ENCODE measurements at regions not wholly inside any gene's neighbourhood (a gene's known extent, or its start where the extent isn't known, plus 50 kb on each side); places are given as distances from the start of the nearest gene placed in this dataset.

- FAIRE-seq (no peak), DNase-seq (ENCODE audit: low read depth) (no peak)
- Histone ChIP-seq H3K36me3 (ENCODE audit: control insufficient read depth, insufficient read depth, low read length) (no peaks in the 10 kb centered on the region), H3K27me3 (ENCODE audit: control insufficient read depth, insufficient read depth, low read length) (no peaks in the 10 kb centered on the region), H3K4me3 (ENCODE audit: low read depth, low read length) (no peak overlapping the region)
- no peak for TF ChIP-seq CTCF (IDR thresholded peaks at IDR 0.05; ENCODE audit: insufficient read depth, low read length, severe bottlenecking)
Observed at GRCh38 chr2:35174845-35175244, 1180.7 kb upstream of the CRIM1 start.

DNA sequence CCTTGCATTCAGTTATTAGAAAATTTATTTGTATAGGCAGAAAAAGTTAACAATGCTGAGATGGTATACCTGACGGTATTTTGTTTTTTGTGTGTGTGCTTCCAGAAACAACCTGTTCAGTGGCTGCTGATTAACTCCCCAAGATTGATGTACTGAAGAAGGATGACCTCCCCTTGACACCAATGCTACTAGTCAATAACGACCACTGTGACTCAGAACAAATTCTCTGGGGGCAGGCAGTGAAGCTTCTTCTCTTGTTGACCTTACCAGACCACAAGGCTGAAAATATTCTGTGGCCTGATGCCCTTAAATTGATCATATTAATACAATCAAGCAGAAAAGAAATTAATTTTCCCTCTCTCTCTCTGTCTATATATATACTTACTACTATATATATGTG is 1182.9 kb upstream of the CRIM1 start:
- Histone ChIP-seq H3K27me3 (ENCODE audit: control insufficient read depth, insufficient read depth, low read length) (no peaks in the 10 kb centered on the region), H3K36me3 (ENCODE audit: control insufficient read depth, insufficient read depth, low read length) (no peaks in the 10 kb centered on the region), H3K4me3 (ENCODE audit: low read depth, low read length) (no peak overlapping the region)
- FAIRE-seq (no peak), DNase-seq (ENCODE audit: low read depth) (no peak)
- no peak for TF ChIP-seq CTCF (IDR thresholded peaks at IDR 0.05; ENCODE audit: insufficient read depth, low read length, severe bottlenecking)

GRCh38 chr2:35168351-35168750 is 1187.2 kb upstream of the CRIM1 start:
- no peaks in the 10 kb centered on the region for H3K36me3 ChIP-seq (ENCODE audit: control insufficient read depth, insufficient read depth, low read length)
- H3K27me3 ChIP-seq (ENCODE audit: control insufficient read depth, insufficient read depth, low read length) = no peaks in the 10 kb centered on the region
- FAIRE-seq (no peak), DNase-seq (ENCODE audit: low read depth) (peak; percentile 9)
- no peak overlapping the region for H3K4me3 ChIP-seq (ENCODE audit: low read depth, low read length)
- TF ChIP-seq CTCF (IDR thresholded peaks at IDR 0.05; ENCODE audit: insufficient read depth, low read length, severe bottlenecking) = no peak

DNA sequence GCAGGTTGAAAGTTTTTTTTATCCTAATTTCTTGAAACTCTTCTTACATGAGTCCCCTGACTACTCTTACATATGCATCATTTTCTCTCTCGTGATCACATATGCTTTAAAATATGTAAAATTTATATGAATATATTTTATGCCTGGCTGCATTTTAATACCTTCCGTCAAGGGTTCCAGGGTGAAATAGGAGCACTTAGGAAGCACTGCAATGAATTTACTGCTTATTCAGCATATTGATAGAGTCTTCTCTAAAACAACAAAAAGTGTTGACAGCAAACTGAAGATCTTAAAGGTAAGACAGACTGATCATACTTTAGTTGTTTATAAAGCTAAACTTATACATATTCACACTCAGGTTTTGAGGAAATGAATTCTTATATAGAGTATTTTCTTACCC is 1191.6 kb upstream of the CRIM1 start:
- Histone ChIP-seq H3K27me3 (ENCODE audit: control insufficient read depth, insufficient read depth, low read length) (no peaks in the 10 kb centered on the region), H3K4me3 (ENCODE audit: low read depth, low read length) (no peak overlapping the region), H3K36me3 (ENCODE audit: control insufficient read depth, insufficient read depth, low read length) (no peaks in the 10 kb centered on the region)
- FAIRE-seq = no peak
- no peak for TF ChIP-seq CTCF (IDR thresholded peaks at IDR 0.05; ENCODE audit: insufficient read depth, low read length, severe bottlenecking)
- no peak for DNase-seq (ENCODE audit: low read depth)

GRCh38 chr2:35160871-35161270 is 1194.7 kb upstream of the CRIM1 start:
- no peak overlapping the region for H3K4me3 ChIP-seq (ENCODE audit: low read depth, low read length)
- H3K36me3 ChIP-seq (ENCODE audit: control insufficient read depth, insufficient read depth, low read length) = no peaks in the 10 kb centered on the region
- no peak for FAIRE-seq
- DNase-seq (ENCODE audit: low read depth) = no peak
- no peaks in the 10 kb centered on the region for H3K27me3 ChIP-seq (ENCODE audit: control insufficient read depth, insufficient read depth, low read length)
- no peak for TF ChIP-seq CTCF (IDR thresholded peaks at IDR 0.05; ENCODE audit: insufficient read depth, low read length, severe bottlenecking)

DNA sequence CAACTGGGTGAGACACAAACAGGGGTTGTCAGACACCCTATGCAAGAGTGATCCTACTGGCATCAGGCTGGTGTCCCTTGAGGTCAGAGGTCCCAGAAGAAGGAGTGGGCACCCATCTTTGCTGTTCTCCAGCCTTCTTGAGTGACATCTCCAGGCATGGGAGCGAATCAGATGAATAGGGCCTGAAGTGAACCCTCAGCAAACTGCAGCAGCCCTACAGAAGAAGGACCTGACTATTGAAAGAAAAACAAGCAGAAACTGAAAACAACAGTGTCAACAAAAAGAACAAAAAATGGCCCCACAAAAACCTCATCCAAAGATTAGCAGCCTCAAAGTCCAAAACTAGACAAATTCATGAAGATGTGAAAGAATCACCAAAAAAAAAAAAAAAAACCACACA is 1229.7 kb upstream of the CRIM1 start:
- Histone ChIP-seq H3K36me3 (ENCODE audit: control insufficient read depth, insufficient read depth, low read length) (no peaks in the 10 kb centered on the region), H3K27me3 (ENCODE audit: control insufficient read depth, insufficient read depth, low read length) (no peaks in the 10 kb centered on the region), H3K4me3 (ENCODE audit: low read depth, low read length) (no peak overlapping the region)
- no peak for FAIRE-seq
- no peak for DNase-seq (ENCODE audit: low read depth)
- no peak for TF ChIP-seq CTCF (IDR thresholded peaks at IDR 0.05; ENCODE audit: insufficient read depth, low read length, severe bottlenecking)
